ENCODE measurements at regions not wholly inside any gene's neighbourhood (a gene's known extent, or its start where the extent isn't known, plus 50 kb on each side); places are given as distances from the start of the nearest gene placed in this dataset.

DNA sequence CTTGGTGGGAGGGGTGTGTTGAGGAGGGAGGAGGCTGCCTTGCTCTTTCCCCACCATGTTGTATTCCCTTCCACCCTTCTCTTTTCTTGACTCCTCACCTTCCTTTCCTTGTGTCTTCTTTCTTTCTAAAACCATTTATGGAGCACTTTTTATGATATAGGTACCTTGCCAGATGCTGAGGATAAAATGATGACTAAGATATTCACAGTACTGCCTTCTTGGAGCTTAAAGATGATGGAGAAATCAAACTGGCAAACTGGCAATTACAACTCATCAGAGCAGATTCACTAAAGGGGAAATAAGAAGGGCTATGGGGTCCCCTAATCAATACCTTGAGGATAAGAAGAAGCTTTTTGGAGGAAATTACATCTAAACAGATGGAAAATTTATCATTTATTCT is 273.2 kb upstream of the MEF2C start:
- H3K4me3 ChIP-seq = no peak overlapping the region
- H3K27ac ChIP-seq = no peak overlapping the region
- intact Hi-C loops (cut with DNase I) = no loop called here
- TF ChIP-seq, protein P1, sequence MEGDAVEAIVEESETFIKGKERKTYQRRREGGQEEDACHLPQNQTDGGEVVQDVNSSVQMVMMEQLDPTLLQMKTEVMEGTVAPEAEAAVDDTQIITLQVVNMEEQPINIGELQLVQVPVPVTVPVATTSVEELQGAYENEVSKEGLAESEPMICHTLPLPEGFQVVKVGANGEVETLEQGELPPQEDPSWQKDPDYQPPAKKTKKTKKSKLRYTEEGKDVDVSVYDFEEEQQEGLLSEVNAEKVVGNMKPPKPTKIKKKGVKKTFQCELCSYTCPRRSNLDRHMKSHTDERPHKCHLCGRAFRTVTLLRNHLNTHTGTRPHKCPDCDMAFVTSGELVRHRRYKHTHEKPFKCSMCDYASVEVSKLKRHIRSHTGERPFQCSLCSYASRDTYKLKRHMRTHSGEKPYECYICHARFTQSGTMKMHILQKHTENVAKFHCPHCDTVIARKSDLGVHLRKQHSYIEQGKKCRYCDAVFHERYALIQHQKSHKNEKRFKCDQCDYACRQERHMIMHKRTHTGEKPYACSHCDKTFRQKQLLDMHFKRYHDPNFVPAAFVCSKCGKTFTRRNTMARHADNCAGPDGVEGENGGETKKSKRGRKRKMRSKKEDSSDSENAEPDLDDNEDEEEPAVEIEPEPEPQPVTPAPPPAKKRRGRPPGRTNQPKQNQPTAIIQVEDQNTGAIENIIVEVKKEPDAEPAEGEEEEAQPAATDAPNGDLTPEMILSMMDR (IDR thresholded peaks at IDR 0.05) = no peak
- TF ChIP-seq POLR2A (IDR thresholded peaks at IDR 0.05) = no peak
- no peaks in the 10 kb centered on the region for H3K36me3 ChIP-seq
- no peaks in the 10 kb centered on the region for H3K27me3 ChIP-seq
- H3K9me3 ChIP-seq = no peaks in the 10 kb centered on the region
- no peak for DNase-seq
- no peaks in the 10 kb centered on the region for H3K4me1 ChIP-seq

DNA sequence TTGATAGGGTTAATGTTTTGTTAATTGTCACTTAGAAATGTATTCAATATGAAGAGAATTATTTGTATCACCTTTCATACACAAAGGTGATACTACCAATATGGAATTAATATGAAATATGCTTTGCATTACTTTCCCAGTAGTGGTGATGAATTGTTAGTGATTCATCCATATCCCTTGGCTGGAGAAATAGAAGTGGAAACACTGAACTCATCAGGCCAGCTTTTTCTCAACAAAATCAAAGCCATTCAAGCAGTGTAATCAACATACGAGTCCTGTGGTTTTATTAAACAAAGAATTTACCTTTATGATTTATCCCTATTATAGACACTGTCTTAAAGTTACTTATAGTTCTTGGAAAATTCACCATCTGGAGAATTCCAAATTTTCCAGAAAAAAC is 264.0 kb upstream of the MEF2C start:
- TF ChIP-seq, protein P1 (IDR thresholded peaks at IDR 0.05) = no peak
- no peak for TF ChIP-seq POLR2A (IDR thresholded peaks at IDR 0.05)
- 64 to 83% methylated on average over 1 of the region's 1 CpG for WGBS, 2 donors
- Histone ChIP-seq H3K27ac (no peak overlapping the region), H3K36me3 (no peaks in the 10 kb centered on the region), H3K9me3 (no peaks in the 10 kb centered on the region), H3K27me3 (no peaks in the 10 kb centered on the region), H3K4me3 (no peak overlapping the region), H3K4me1 (no peaks in the 10 kb centered on the region)
- DNase-seq = no peak
- intact Hi-C loops (cut with DNase I) = no loop called here

DNA sequence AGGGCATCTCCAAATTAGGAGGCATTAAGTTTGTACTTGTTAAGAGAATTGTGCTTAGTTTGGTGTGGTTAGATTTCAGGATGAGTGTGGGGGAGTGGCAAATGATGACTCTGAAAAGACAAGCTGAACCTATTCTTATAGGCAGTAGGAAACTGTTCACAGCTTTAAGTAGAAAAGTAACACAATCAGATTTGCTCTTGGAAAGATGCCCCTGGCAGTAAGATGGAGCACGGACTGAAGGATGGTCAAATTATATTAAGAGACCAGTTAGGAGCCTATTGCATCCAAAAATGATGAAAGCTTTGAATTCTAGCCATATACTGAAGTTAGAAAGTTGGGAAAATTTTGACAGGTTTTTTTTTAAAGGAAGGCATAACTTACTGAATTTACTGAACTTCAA is 254.2 kb upstream of the MEF2C start:
- 59 to 63% methylated on average over 1 of the region's 1 CpG for WGBS, 2 donors
- intact Hi-C loops (cut with DNase I) = no loop called here

DNA sequence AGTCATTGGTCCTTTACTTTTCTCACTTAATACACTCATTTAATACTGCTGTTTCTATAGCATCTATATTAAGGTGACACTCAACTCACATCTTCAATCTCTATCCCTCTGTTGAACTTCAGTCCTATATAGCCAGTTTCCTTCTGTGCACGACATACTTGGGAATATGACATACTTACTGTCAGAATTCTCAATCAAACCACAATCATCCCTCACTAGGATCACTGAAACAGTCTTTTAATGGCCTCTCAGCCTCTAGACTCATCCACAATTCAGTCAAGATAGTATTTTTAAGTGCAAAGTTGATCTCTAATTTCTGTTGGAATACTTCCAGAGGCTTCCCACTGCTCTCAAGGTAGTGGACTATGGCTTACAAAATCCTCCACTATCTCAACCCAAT is 251.0 kb upstream of the MEF2C start:
- H3K4me1 ChIP-seq = no peaks in the 10 kb centered on the region
- no peak overlapping the region for H3K4me3 ChIP-seq
- H3K36me3 ChIP-seq = no peaks in the 10 kb centered on the region
- DNase-seq = no peak
- intact Hi-C loops (cut with DNase I) = no loop called here
- no peaks in the 10 kb centered on the region for H3K9me3 ChIP-seq
- H3K27me3 ChIP-seq = no peaks in the 10 kb centered on the region
- TF ChIP-seq, protein P1 (IDR thresholded peaks at IDR 0.05) = no peak
- TF ChIP-seq POLR2A (IDR thresholded peaks at IDR 0.05) = no peak
- WGBS, 2 donors = 50 to 75% methylated on average over 1 of the region's 1 CpG
- H3K27ac ChIP-seq = no peak overlapping the region

More for the DNA sequence above, 254.2 kb upstream of the MEF2C start:
- H3K36me3 ChIP-seq = no peaks in the 10 kb centered on the region
- H3K4me3 ChIP-seq = no peak overlapping the region
- TF ChIP-seq POLR2A (IDR thresholded peaks at IDR 0.05) = no peak
- TF ChIP-seq, protein P1 (IDR thresholded peaks at IDR 0.05) = no peak
- no peaks in the 10 kb centered on the region for H3K4me1 ChIP-seq
- no peaks in the 10 kb centered on the region for H3K27me3 ChIP-seq
- no peak for DNase-seq
- no peak overlapping the region for H3K27ac ChIP-seq
- no peaks in the 10 kb centered on the region for H3K9me3 ChIP-seq

DNA sequence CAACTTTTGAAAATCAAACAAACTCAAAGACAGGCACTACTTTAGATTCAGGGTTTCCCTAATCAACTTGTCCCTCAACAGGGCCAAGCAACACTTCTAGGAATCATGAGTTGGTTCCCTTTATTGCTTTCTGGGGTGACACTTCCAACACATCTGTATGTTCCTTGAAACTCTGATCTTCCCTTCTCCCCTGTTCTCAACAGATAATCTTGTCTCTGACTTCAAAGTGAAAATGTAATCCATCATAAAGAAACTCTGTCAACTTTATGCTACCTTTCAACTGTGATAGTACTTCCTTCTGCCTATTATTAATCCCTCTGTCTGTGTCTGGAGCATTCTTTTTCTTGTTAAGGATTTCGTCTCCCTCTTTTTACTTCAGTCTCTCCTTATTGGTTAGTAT is 250.1 kb upstream of the MEF2C start:
- H3K36me3 ChIP-seq = no peaks in the 10 kb centered on the region
- H3K4me3 ChIP-seq = no peak overlapping the region
- no peaks in the 10 kb centered on the region for H3K27me3 ChIP-seq
- no peaks in the 10 kb centered on the region for H3K4me1 ChIP-seq
- H3K27ac ChIP-seq = no peak overlapping the region
- TF ChIP-seq, protein P1 (IDR thresholded peaks at IDR 0.05) = no peak
- TF ChIP-seq POLR2A (IDR thresholded peaks at IDR 0.05) = no peak
- no peaks in the 10 kb centered on the region for H3K9me3 ChIP-seq
- WGBS, 2 donors = 63 to 78% methylated on average over 1 of the region's 1 CpG
- no peak for DNase-seq
- intact Hi-C loops (cut with DNase I) = no loop called here
